ENCODE measurements at regions not wholly inside any gene's neighbourhood (a gene's known extent, or its start where the extent isn't known, plus 50 kb on each side); places are given as distances from the start of the nearest gene placed in this dataset.

- no peak for DNase-seq
Measured at GRCh38 chr16:85348065-85348840, 236.0 kb upstream of the CIBAR2 start.

- DNase-seq: no peak
Measured at GRCh38 chr16:85348911-85349334, 236.7 kb upstream of the CIBAR2 start.

- DNase-seq: no peak
Measured at GRCh38 chr16:85349365-85350145, 237.3 kb upstream of the CIBAR2 start.

- no peak for DNase-seq
Measured at GRCh38 chr16:85350146-85350728, 238.0 kb upstream of the CIBAR2 start.

GRCh38 chr16:85350973-85351372 lies 238.7 kb upstream of the CIBAR2 start:
- DNase-seq: no peak

- DNase-seq: no peak
Measured at GRCh38 chr16:85353013-85353412, 240.7 kb upstream of the CIBAR2 start.

GRCh38 chr16:85353839-85354685 lies 241.8 kb upstream of the CIBAR2 start:
- no peak for DNase-seq

GRCh38 chr16:85354686-85355514 lies 242.6 kb upstream of the CIBAR2 start:
- no peak for DNase-seq

- no peak for DNase-seq
Measured at GRCh38 chr16:85355515-85355837, 243.2 kb upstream of the CIBAR2 start.

GRCh38 chr16:85356157-85356556 lies 243.9 kb upstream of the CIBAR2 start:
- DNase-seq: no peak

- no peak for DNase-seq
Measured at GRCh38 chr16:85357323-85357722, 245.1 kb upstream of the CIBAR2 start.

- DNase-seq: no peak
Measured at GRCh38 chr16:85357924-85358505, 245.7 kb upstream of the CIBAR2 start.

- no peak for DNase-seq
Measured at GRCh38 chr16:85358704-85359146, 246.5 kb upstream of the CIBAR2 start.

- no peak for DNase-seq
Measured at GRCh38 chr16:85359147-85359822, 247.0 kb upstream of the CIBAR2 start.

- no peak for DNase-seq
Measured at GRCh38 chr16:85360323-85361277, 248.3 kb upstream of the CIBAR2 start.

GRCh38 chr16:85361441-85362118 lies 249.3 kb upstream of the CIBAR2 start:
- DNase-seq: no peak

GRCh38 chr16:85362443-85362842 lies 250.2 kb upstream of the CIBAR2 start:
- no peak for DNase-seq

GRCh38 chr16:85363427-85363826 lies 249.7 kb upstream of the GSE1 start:
- DNase-seq: no peak

GRCh38 chr16:85363881-85364280 lies 249.2 kb upstream of the GSE1 start:
- no peak for DNase-seq
